Nephron (organoid): ENCODE measurements at regions not wholly inside any gene's neighbourhood (a gene's known extent, or its start where the extent isn't known, plus 50 kb on each side); places are given as distances from the start of the nearest gene placed in this dataset.

ENCODE experiments used
- H3K27ac Mint-ChIP-seq, 3 experiments: 2 replicates each; pipeline ENCODE4 v1.8.0; 2020; ENCODE audit warnings: mixed read lengths in 3 of 3, mild to moderate bottlenecking in 2 of 3, moderate library complexity in 1 of 3
- H3K27me3 Mint-ChIP-seq: 2 replicates; pipeline ENCODE4 v1.8.0; 2021; ENCODE audit warnings: low read depth, mild to moderate bottlenecking, moderate library complexity, mixed read lengths
- H3K36me3 Mint-ChIP-seq: 2 replicates; pipeline ENCODE4 v1.8.0; 2020; ENCODE audit warnings: low read depth, mixed read lengths
- H3K4me1 Mint-ChIP-seq: 2 replicates; pipeline ENCODE4 v1.8.0; 2020; ENCODE audit warnings: mixed read lengths
- H3K4me3 Mint-ChIP-seq, 3 experiments: 2 replicates each; pipeline ENCODE4 v1.8.0; 2020; ENCODE audit warnings: mild to moderate bottlenecking in 3 of 3, mixed read lengths in 3 of 3, moderate library complexity in 2 of 3
- H3K9me3 Mint-ChIP-seq: 2 replicates; pipeline ENCODE4 v1.8.0; 2020; ENCODE audit warnings: mixed read lengths
- TF ChIP-seq, protein P1 (sequence below), 3 experiments: fragments of 200-600 bp; sonication (generic); IDR thresholded peaks; one replicate each; pipeline ENCODE4 v1.5.0; 2021; ENCODE audit warnings: antibody characterized with exemption in 3 of 3; ENCODE audit not compliant: unreplicated experiment in 3 of 3

DNA sequence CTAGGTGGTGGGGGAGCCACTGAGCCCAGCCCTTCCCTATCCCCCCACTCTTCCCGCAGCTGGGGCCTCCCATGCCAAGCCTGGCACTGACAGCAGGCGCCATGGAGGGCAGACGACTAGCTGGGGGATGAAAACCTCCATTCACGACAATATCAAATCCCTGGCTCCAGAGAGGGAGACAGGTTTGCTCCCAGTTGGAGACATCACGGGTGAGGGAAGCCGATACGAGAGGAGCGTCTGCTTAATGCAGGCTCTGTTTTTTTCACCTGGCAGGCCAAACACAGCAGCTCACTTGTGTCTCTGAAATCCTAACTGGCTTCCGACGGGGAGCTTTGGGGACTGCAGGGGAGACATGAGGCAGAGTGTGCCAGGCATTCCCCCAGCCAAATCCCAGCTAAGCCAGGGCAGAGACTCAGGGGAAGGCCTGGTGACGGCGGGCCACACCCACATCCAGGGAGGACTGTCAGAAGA is 307.4 kb upstream of the ZMIZ1 start:
- Mint-ChIP-seq H3K9me3 (no peaks in the 10 kb centered on the region), H3K4me1 (peaks cover 78% of the 10 kb centered on the region), H3K27ac (peak overlapping the region in 2 of 3 experiments; percentile 65 to 84), H3K36me3 (no peaks in the 10 kb centered on the region), H3K4me3 (no peak overlapping the region), H3K27me3 (peaks cover 29% of the 10 kb centered on the region)
- TF ChIP-seq, protein P1, sequence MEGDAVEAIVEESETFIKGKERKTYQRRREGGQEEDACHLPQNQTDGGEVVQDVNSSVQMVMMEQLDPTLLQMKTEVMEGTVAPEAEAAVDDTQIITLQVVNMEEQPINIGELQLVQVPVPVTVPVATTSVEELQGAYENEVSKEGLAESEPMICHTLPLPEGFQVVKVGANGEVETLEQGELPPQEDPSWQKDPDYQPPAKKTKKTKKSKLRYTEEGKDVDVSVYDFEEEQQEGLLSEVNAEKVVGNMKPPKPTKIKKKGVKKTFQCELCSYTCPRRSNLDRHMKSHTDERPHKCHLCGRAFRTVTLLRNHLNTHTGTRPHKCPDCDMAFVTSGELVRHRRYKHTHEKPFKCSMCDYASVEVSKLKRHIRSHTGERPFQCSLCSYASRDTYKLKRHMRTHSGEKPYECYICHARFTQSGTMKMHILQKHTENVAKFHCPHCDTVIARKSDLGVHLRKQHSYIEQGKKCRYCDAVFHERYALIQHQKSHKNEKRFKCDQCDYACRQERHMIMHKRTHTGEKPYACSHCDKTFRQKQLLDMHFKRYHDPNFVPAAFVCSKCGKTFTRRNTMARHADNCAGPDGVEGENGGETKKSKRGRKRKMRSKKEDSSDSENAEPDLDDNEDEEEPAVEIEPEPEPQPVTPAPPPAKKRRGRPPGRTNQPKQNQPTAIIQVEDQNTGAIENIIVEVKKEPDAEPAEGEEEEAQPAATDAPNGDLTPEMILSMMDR (IDR thresholded peaks at IDR 0.05; ENCODE audit: unreplicated experiment in 3 of 3): no peak

DNA sequence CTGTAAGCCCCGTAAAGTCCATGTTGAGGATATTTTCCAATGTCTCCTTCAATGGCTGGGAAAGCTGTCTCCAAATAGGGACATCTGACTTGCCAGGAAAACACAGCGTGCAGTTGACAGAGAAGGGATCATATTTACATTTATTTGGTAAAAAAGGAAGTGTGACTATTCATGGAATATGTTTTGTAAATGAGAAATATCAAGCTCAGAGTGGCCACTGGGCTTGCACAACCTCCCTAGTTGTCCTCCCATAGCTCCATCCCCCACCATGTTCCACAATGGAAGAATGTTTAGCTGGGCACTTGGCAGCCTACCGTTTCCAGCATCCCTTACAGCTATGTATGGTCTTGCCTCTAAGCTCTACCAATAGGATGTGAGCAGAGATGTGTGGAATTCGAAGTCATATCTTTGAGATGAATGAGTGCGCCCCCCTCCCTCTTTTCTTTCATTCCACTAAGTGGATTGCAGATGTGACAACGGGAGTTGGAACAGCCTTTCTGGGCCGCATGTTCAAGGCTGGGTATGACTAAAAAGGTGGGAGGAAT is 306.6 kb upstream of the ZMIZ1 start:
- Mint-ChIP-seq H3K4me3 (no peak overlapping the region), H3K4me1 (peaks cover 72% of the 10 kb centered on the region), H3K36me3 (no peaks in the 10 kb centered on the region), H3K9me3 (no peaks in the 10 kb centered on the region), H3K27me3 (peaks cover 25% of the 10 kb centered on the region), H3K27ac (peak overlapping the region in 2 of 3 experiments; percentile 65 to 84)
- TF ChIP-seq, protein P1 (IDR thresholded peaks at IDR 0.05; ENCODE audit: unreplicated experiment in 3 of 3): no peak

DNA sequence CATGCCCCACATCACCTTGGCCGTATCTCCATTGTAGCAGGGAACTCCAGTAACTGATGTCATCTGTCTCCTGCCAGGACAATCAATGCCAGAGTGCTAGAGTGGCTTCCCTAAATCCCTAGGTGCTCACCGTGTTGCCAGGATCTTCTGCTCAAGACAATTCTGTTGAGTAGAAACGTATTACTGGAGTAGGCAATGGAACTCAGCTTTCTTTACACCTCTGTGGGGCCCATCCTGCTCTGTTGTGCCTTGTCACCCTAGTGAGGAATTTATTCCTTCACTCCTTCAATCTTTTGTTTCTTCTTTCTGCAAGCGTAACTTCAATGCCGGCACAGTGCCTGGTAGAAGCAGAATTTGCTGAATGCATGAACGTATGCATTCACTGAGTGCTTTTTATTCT is 305.5 kb upstream of the ZMIZ1 start:
- H3K27me3 Mint-ChIP-seq: peaks cover 22% of the 10 kb centered on the region
- TF ChIP-seq, protein P1 (IDR thresholded peaks at IDR 0.05; ENCODE audit: unreplicated experiment in 3 of 3): no peak
- no peak overlapping the region for H3K4me3 Mint-ChIP-seq
- no peaks in the 10 kb centered on the region for H3K36me3 Mint-ChIP-seq
- H3K9me3 Mint-ChIP-seq: no peaks in the 10 kb centered on the region
- peak overlapping the region; percentile 49 to 84 (median 65) for H3K27ac Mint-ChIP-seq
- peaks cover 66% of the 10 kb centered on the region for H3K4me1 Mint-ChIP-seq

DNA sequence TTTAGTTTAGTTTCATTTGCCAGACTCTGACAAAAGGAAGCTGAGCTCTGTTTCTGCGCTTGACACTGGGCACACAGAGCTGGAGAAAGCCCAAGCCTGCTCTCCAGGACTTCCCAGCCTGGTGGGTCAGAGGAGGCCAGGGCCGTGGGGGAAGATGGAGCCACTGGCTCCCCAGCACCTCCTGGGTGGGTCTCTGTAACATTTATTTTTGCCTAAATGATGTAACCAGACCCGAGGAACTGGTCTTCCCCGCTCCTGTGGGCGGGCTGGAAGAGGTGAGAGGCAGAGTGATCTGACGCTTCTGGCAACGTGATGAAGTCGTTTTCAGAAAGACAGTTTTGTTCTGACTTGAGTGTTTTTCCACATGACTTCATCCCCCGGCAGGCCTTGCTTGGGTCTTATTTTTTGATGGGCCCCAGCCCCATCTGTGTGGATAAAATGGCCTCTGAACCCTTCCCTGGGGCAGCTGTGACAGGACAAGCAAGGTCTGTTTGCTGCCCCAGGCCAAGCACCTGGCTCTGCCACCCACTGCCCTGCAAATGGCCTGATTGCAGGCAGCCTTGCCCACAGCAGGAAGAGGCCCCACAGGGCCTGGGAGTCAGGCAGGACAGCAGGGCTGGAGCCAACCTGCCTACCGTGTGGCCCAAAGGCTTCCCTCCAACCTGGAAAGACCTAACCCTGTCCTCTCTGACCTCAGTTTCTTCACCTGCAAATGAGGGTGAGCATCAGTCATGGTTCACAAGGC is 304.9 kb upstream of the ZMIZ1 start:
- Mint-ChIP-seq H3K36me3 (no peaks in the 10 kb centered on the region), H3K4me1 (peaks cover 72% of the 10 kb centered on the region)

DNA sequence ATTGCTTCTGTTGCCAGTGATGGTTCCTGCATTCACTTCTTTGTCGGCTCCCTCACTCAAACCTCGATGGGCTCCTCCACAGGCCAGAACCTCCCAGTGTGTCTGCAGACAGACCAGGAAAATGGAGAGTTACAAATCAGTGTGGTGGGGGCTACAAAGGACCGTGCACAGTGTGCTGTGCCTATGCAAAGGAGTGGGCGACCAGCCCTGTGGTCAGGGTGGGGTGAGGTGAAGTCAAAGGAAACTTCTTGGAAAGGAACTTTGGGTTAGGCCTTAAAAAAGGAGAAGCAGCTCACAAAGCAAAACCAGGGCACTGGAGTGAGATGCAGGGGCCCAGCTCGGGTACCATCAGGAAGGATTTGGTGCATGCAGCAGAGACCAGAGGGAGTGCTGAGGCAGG is 304.3 kb upstream of the ZMIZ1 start:
- H3K9me3 Mint-ChIP-seq: no peaks in the 10 kb centered on the region
- peaks cover 75% of the 10 kb centered on the region for H3K4me1 Mint-ChIP-seq
- TF ChIP-seq, protein P1 (IDR thresholded peaks at IDR 0.05; ENCODE audit: unreplicated experiment in 3 of 3): no peak
- no peak overlapping the region for H3K4me3 Mint-ChIP-seq
- H3K27me3 Mint-ChIP-seq: peaks cover 21% of the 10 kb centered on the region
- no peaks in the 10 kb centered on the region for H3K36me3 Mint-ChIP-seq
- peak overlapping the region in 2 of 3 experiments; percentile 65 to 84 for H3K27ac Mint-ChIP-seq

More for the DNA sequence above, 304.9 kb upstream of the ZMIZ1 start:
- peak overlapping the region; percentile 49 to 84 (median 65) for H3K27ac Mint-ChIP-seq
- H3K9me3 Mint-ChIP-seq: no peaks in the 10 kb centered on the region
- H3K4me3 Mint-ChIP-seq: no peak overlapping the region
- peaks cover 22% of the 10 kb centered on the region for H3K27me3 Mint-ChIP-seq
- TF ChIP-seq, protein P1 (IDR thresholded peaks at IDR 0.05; ENCODE audit: unreplicated experiment in 3 of 3): no peak
